Gastrocnemius medialis (tissue), 4 donors: ENCODE measurements at regions not wholly inside any gene's neighbourhood (a gene's known extent, or its start where the extent isn't known, plus 50 kb on each side); places are given as distances from the start of the nearest gene placed in this dataset.

Source experiments
- ATAC-seq, 2 donors: fragments of 150-250 bp; one replicate each; pipeline ENCODE4 v1.9.1; 2016
- DNase-seq, 2 donors: peaks; one replicate each; pipeline ENCODE4 v3.0.0-alpha.2; 2019
- H3K27ac ChIP-seq, 4 donors: fragments of 200-600 bp; sonication (generic); 1 replicate in 1 of 4; 2 replicates in 3 of 4; pipeline ENCODE4 v1.5.1; 2016 to 2018; ENCODE audit warnings: mild to moderate bottlenecking in 2 of 4, moderate library complexity in 1 of 4
- H3K27me3 ChIP-seq, 3 donors: fragments of 200-600 bp; sonication (generic) in 2 of 3; 1 replicate in 1 of 3; 2 replicates in 2 of 3; pipeline versions ENCODE4 v1.5.1 to v1.6.0; 2016 to 2019; ENCODE audit warnings: mild to moderate bottlenecking in 1 of 3, moderate library complexity in 1 of 3
- H3K36me3 ChIP-seq, 2 donors: fragments of 200-600 bp; sonication (generic) in 1 of 2; one replicate each; pipeline ENCODE4 v1.5.1; 2017 to 2018
- H3K4me1 ChIP-seq, 2 donors: fragments of 200-600 bp; sonication (generic) in 1 of 2; one replicate each; pipeline ENCODE4 v1.5.1; 2016 to 2017; ENCODE audit warnings: mild to moderate bottlenecking in 2 of 2
- H3K4me3 ChIP-seq, 4 donors: fragments of 200-600 bp; sonication (generic) in 3 of 4; 1 replicate in 1 of 4; 2 replicates in 3 of 4; pipeline ENCODE4 v1.5.1; 2016 to 2019; ENCODE audit warnings: mild to moderate bottlenecking in 2 of 4
- H3K9me3 ChIP-seq, 3 donors: fragments of 200-600 bp; sonication (generic) in 2 of 3; 1 replicate in 1 of 3; 2 replicates in 2 of 3; pipeline ENCODE4 v1.5.1; 2016 to 2019
- CTCF ChIP-seq, 5 experiments: fragments of 450-650 bp in 3 of 5; fragments of 200-600 bp in 2 of 5; sonication (generic) in 2 of 5; IDR thresholded peaks in 4 of 5; conservative IDR thresholded peaks in 1 of 5; 1 replicate in 4 of 5; 2 replicates in 1 of 5; pipeline ENCODE4 v1.5.1; 2016 to 2019; ENCODE audit warnings: antibody characterized with exemption in 5 of 5, mild to moderate bottlenecking in 3 of 5, moderate library complexity in 3 of 5
- POLR2A ChIP-seq, 2 donors: fragments of 450-650 bp; IDR thresholded peaks; one replicate each; pipeline ENCODE4 v1.6.1; 2017; ENCODE audit warnings: antibody characterized with exemption in 2 of 2, mild to moderate bottlenecking in 2 of 2, moderate library complexity in 2 of 2
- in situ Hi-C, 4 donors: fragments of 200-750 bp; cut with MboI; loops; one replicate each; pipeline versions ENCODE4 v1.15.0 to v1.8.0; 2017; ENCODE audit warnings: low sequenced_read_pairs in 4 of 4
- intact Hi-C: fragments of 100-400 bp; cut with DNase I; formaldehyde crosslinking; loops from one replicate; pipeline ENCODE4 v1.15.1; 2023; ENCODE audit warnings: low total_unique reads

GRCh38 chr5:8102714-8103113 is 233.8 kb downstream of the MTRR start:
- in situ Hi-C loops (no loop called here), intact Hi-C loops (no loop called here)
- H3K9me3 ChIP-seq, result no peaks in the 10 kb centered on the region
- H3K27ac ChIP-seq, result no peak overlapping the region
- H3K36me3 ChIP-seq, result no peaks in the 10 kb centered on the region
- ATAC-seq (no peak), DNase-seq (no peak)
- TF ChIP-seq POLR2A (IDR thresholded peaks at IDR 0.05) (no peak), CTCF (IDR thresholded peaks at IDR 0.05 in 4 of 5, conservative IDR thresholded peaks at IDR 0.05 in 1 of 5) (no peak)
- H3K4me3 ChIP-seq, result no peak overlapping the region
- no peaks in the 10 kb centered on the region for H3K4me1 ChIP-seq
- H3K27me3 ChIP-seq, result no peaks in the 10 kb centered on the region

DNA sequence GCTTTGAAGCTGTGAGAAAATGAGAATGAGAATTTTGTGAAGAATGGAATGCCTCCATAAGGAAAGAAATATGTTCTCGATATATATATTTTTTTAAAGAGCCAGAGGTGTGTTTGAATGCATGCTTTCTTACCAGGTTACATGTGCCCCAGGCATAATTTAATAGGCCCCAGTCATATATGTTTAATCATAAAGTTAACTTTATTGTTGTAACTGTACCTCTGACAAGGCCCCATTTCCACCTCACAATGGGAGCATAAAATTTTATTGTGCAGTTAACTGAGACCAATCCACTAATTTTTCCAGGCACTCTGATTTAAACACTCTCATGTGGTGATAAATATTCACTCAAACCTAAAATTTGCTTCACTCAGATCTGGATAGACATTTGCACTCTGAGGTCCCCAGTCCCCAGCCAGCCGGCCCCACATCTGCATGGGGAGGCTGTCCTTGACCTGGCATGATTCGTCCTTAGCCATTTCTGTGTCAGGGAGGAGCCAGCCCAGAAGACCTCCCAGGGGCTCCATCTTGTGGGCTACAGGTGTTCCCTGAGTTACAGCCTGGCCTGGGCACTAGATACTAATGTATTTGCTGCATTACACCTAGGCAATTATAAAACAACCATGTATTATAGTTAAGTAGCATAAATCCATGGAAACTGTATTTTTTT is 245.8 kb downstream of the MTRR start:
- ATAC-seq (no peak), DNase-seq (no peak)
- H3K4me1 ChIP-seq, result no peaks in the 10 kb centered on the region
- H3K9me3 ChIP-seq, result no peaks in the 10 kb centered on the region
- H3K27me3 ChIP-seq, result no peaks in the 10 kb centered on the region
- no peak for TF ChIP-seq POLR2A (IDR thresholded peaks at IDR 0.05)
- no peak for TF ChIP-seq CTCF (IDR thresholded peaks at IDR 0.05 in 4 of 5, conservative IDR thresholded peaks at IDR 0.05 in 1 of 5)
- intact Hi-C loops (no loop called here), in situ Hi-C loops (no loop called here)
- no peaks in the 10 kb centered on the region for H3K36me3 ChIP-seq
- H3K27ac ChIP-seq, result no peak overlapping the region
- H3K4me3 ChIP-seq, result no peak overlapping the region

DNA sequence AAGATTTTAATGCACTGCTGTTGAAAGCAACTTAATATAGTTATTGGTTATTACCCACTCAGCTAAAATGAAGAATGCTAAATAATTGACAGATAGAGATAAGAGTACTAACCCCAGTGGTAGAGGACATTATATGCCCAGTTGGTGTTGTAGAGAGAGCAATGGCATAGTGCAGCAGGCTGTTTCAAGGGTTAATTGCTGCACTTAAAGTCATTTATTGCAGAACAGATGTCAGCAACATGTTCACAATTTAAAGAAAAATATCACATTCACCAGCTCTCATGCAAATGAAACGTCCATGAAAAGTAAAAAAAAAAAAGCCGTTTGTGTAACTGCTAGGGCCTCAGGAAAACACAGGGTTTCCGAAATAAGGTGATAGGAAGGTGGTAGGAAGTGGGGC is 254.6 kb downstream of the MTRR start:
- ATAC-seq, result no peak
- Histone ChIP-seq H3K36me3 (no peaks in the 10 kb centered on the region), H3K4me1 (no peaks in the 10 kb centered on the region), H3K27me3 (no peaks in the 10 kb centered on the region), H3K4me3 (no peak overlapping the region), H3K27ac (no peak overlapping the region), H3K9me3 (no peaks in the 10 kb centered on the region)
- TF ChIP-seq CTCF (IDR thresholded peaks at IDR 0.05 in 4 of 5, conservative IDR thresholded peaks at IDR 0.05 in 1 of 5), result no peak
- no peak for TF ChIP-seq POLR2A (IDR thresholded peaks at IDR 0.05)
- no peak for DNase-seq
- in situ Hi-C loops, result no loop called here
- intact Hi-C loops, result no loop called here

DNA sequence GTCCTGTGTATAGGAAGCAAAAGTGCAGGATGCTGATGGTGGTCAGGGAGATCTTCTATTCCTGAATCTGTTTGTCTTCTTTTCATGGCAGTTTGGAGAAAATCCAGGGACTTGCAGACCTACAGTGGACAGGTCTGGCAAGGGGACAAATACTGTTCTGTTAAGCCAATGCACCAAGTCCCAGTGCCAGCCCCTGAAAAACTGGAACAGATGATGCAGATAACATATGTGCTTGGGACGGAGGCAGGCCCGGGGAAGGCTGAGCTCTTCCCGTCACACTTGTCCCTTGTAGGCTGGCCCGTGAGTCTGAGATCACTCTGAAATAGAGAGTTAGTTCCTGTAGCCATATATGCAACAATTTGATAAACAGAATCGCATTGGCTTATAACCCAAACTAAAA is 265.7 kb downstream of the MTRR start:
- Histone ChIP-seq H3K4me1 (no peaks in the 10 kb centered on the region), H3K36me3 (no peaks in the 10 kb centered on the region), H3K9me3 (no peaks in the 10 kb centered on the region), H3K4me3 (no peak overlapping the region), H3K27me3 (no peaks in the 10 kb centered on the region), H3K27ac (no peak overlapping the region)
- ATAC-seq, result no peak
- no peak for TF ChIP-seq CTCF (IDR thresholded peaks at IDR 0.05 in 4 of 5, conservative IDR thresholded peaks at IDR 0.05 in 1 of 5)
- TF ChIP-seq POLR2A (IDR thresholded peaks at IDR 0.05), result no peak
- in situ Hi-C loops (no loop called here), intact Hi-C loops (no loop called here)
- no peak for DNase-seq

- Histone ChIP-seq H3K36me3 (no peaks in the 10 kb centered on the region), H3K4me1 (no peaks in the 10 kb centered on the region), H3K4me3 (no peak overlapping the region), H3K27me3 (no peaks in the 10 kb centered on the region), H3K27ac (no peak overlapping the region), H3K9me3 (no peaks in the 10 kb centered on the region)
- in situ Hi-C loops (no loop called here), intact Hi-C loops (no loop called here)
- DNase-seq, result no peak
- TF ChIP-seq CTCF (IDR thresholded peaks at IDR 0.05 in 4 of 5, conservative IDR thresholded peaks at IDR 0.05 in 1 of 5) (no peak), POLR2A (IDR thresholded peaks at IDR 0.05) (no peak)
- ATAC-seq, result no peak
These were observed 266.8 kb downstream of the MTRR start for GRCh38 chr5:8135742-8136141.
